Astrocyte of the spinal cord (primary cell): ENCODE measurements at regions not wholly inside any gene's neighbourhood (a gene's known extent, or its start where the extent isn't known, plus 50 kb on each side); places are given as distances from the start of the nearest gene placed in this dataset.

Experiments used
- DNase-seq: peaks from one replicate; pipeline ENCODE4 v3.0.0; 2011; ENCODE audit warnings: low read depth, low spot score
- H3K4me3 ChIP-seq: 2 replicates; pipeline ENCODE4 v1.5.1; 2011; ENCODE audit warnings: low read depth, mild to moderate bottlenecking, low read length, moderate library complexity
- CTCF ChIP-seq: IDR thresholded peaks from 2 replicates; pipeline ENCODE4 v1.5.1; 2012; ENCODE audit warnings: low read depth, mild to moderate bottlenecking, low read length, inconsistent platforms
- in situ Hi-C: cut with HindIII; loops from 2 replicates; pipeline ENCODE4 v1.10.0; 2017; ENCODE audit warnings: low sequenced_read_pairs

GRCh38 chr6:159533568-159533967 is 159.5 kb downstream of the SOD2 start:
- H3K4me3 ChIP-seq, result no peak overlapping the region
- no peak for TF ChIP-seq CTCF
- DNase-seq, result peak; percentile 36
- in situ Hi-C loops, result no loop called here

GRCh38 chr6:159533016-159533415 is 160.0 kb downstream of the SOD2 start:
- no peak for DNase-seq
- in situ Hi-C loops, result no loop called here
- no peak for TF ChIP-seq CTCF
- H3K4me3 ChIP-seq, result no peak overlapping the region

- in situ Hi-C loops, result no loop called here
- no peak overlapping the region for H3K4me3 ChIP-seq
- TF ChIP-seq CTCF, result no peak
- no peak for DNase-seq
Observed at GRCh38 chr6:159532155-159532554, 160.9 kb downstream of the SOD2 start.

- DNase-seq, result no peak
- in situ Hi-C loops, result no loop called here
- H3K4me3 ChIP-seq, result no peak overlapping the region
- no peak for TF ChIP-seq CTCF
Observed at GRCh38 chr6:159529934-159530333, 163.1 kb downstream of the SOD2 start.

GRCh38 chr6:159527351-159527750 is 165.7 kb downstream of the SOD2 start:
- H3K4me3 ChIP-seq, result no peak overlapping the region
- in situ Hi-C loops, result no loop called here
- no peak for DNase-seq
- no peak for TF ChIP-seq CTCF

GRCh38 chr6:159525445-159526025 is 167.5 kb downstream of the SOD2 start:
- DNase-seq, result no peak
- in situ Hi-C loops, result no loop called here
- no peak overlapping the region for H3K4me3 ChIP-seq
- TF ChIP-seq CTCF, result no peak

GRCh38 chr6:159522877-159523547 is 170.0 kb downstream of the SOD2 start:
- H3K4me3 ChIP-seq, result no peak overlapping the region
- no peak for TF ChIP-seq CTCF
- no peak for DNase-seq
- in situ Hi-C loops, result no loop called here
